Caki2 (cell line): ENCODE measurements at regions not wholly inside any gene's neighbourhood (a gene's known extent, or its start where the extent isn't known, plus 50 kb on each side); places are given as distances from the start of the nearest gene placed in this dataset.

Source experiments
- DNase-seq: peaks from one replicate; pipeline ENCODE4 v3.0.0-alpha.2; 2015; ENCODE audit warnings: low read depth
- in situ Hi-C: cut with HindIII; loops from 2 replicates; pipeline ENCODE4 v1.10.0; 2016; ENCODE audit warnings: low sequenced_read_pairs, low pct_unique_long_range_greater_than_20kb, mixed read lengths

DNA sequence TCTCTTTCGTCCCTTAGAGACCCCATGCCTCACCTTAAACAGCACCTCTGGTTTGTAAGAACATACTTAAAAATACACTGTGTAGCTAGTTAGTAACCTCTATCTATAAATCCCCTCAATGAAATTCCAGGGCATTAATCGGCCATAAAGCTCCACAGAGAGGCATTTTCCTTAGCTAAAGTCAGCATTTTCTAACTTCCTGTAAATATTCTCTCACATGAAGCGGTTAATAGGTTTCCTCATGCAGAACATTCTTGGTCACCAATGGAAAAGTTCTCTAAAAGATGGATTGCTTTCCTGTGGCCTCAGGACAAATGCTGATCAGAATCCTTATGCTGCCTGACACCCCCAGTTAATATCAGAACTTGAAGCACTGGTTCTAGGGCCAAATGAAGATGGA, 248.6 kb upstream of the BOD1L1 start:
- in situ Hi-C loops = no loop called here
- DNase-seq = no peak

DNA sequence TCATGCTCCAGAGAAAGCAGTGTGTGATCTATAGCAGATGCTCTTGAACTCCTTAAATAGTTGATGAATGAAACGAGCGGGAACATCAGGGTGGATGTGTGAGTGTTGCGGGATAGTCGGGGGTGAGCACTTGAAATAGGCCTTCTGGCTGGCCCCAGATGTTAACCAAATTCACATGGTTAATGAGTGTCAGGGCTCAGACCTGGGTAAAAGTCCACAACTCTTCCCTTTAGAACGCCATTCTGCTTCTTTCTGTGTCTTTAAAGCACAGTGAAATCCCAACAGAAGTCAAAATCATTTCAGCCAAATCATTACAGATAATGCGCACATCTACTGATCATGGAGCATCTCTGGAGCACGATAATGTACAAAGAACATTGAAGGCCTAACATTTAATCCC, 249.4 kb upstream of the BOD1L1 start:
- no peak for DNase-seq

DNA sequence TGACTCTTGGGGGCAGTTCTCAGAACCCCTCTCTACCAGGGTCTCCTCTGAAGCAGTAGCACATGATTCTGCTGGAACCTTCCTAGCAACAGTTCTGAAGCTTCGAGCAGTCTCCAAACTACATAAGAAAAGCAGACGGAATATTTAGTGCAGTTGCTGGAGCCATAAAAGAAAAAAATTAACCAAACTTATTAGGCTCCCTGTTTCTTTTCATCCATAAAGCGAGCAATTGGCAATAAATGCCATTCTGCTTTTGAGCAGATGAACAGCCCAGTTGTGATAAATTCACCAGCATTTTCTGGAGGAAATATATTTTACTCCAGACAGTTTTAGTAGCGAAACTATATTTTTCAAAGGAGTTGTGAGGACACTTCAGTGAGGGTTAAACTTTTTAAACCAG, 250.1 kb upstream of the BOD1L1 start:
- no peak for DNase-seq
- in situ Hi-C loops = no loop called here

More for the DNA sequence above, 249.4 kb upstream of the BOD1L1 start:
- in situ Hi-C loops = no loop called here

DNA sequence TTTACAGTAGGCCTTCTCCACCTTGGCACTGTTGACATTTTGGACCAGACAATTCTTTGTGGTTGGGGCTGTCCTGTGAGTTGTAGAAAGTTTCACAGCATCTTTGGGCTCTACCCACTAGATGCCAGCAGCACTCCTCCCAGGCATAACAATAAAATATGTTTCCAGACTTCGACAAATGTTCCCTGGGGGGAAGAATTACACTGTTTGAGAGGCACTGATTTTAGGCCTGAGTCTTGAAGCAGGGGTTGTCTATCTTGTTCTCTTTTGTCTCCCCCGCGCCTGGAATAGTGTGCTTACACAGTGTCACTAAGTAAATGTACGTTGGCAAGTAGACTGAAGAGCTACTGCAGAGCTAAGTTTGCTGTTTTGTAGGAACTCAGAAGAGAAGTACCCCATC, 254.4 kb upstream of the BOD1L1 start:
- no peak for DNase-seq
- in situ Hi-C loops = no loop called here

DNA sequence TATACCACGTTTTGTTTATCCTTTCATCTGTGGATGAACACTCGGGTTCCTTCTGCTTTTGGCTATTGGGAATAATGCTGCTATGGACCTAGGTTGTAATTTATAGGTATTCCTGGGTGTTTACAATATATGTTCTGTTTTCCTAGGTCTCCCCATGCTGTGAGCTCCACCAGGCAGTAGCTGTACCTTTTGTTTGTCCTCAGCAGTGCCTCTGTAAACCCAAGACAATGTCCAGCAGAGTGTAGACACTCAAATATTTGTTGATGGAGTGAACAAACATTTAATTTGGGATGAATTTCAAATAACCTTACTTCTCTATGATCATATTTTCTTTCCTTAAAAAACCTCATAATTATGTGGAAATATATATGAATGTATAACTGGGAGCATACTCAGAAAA, 259.5 kb upstream of the BOD1L1 start:
- DNase-seq = no peak
- in situ Hi-C loops = no loop called here

DNA sequence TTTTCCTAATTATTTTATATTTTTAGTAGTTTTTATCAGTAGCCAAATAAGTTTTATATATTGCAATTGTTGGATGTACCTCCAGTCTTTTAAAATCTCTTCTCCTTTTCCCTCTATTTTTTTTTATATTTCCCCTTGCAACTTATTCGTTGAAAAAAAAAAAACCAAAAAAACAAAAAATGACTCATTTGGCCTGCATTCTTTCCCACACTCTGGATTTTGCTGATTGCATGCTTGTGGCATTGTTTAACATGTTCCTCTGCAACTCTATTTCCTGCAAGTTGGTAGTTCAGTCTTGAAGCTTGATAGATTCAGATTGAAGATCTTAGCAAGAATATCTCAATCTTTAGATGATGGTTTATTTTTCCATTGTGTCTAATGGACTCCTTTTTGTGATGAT, 260.6 kb upstream of the BOD1L1 start:
- in situ Hi-C loops = no loop called here
- peak; percentile 65 for DNase-seq

DNA sequence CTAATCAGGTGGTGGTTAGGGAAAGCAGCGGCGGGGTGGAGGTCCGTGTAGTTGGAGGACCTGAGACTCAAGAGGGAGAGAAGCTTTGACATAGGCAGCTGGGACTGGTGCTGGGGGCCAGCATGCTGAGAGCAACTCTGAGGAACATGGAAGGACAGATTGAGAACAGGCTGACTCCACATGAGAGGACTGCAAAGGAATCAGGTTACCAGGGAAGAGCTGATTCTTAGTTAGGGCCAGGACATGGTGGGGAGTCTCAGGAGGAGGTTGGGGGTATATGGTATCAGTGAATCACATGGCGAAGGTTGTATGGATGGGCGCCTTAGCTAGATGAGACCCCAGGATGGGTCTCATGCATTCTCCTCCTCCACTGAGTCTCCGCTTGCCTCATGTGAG, 264.0 kb upstream of the BOD1L1 start:
- DNase-seq = peak; percentile 6
- in situ Hi-C loops = no loop called here

DNA sequence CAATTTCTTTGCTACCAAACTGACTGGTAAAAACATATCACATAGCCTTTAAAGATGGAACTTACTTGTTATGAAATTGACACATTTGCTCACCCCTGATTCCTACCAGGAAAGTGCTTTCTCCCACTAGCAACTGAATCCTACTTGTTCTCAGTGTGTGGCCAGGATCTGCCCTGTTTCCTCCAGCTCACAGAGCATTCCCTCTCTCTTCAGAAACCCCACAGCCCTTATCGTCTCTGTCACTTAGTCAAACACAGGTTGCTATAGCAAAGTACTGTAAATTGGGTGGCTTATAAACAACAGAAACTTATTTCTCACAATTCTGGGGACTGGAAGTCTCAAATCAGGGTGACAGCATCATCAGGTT, 265.2 kb upstream of the BOD1L1 start:
- in situ Hi-C loops = no loop called here
- no peak for DNase-seq

DNA sequence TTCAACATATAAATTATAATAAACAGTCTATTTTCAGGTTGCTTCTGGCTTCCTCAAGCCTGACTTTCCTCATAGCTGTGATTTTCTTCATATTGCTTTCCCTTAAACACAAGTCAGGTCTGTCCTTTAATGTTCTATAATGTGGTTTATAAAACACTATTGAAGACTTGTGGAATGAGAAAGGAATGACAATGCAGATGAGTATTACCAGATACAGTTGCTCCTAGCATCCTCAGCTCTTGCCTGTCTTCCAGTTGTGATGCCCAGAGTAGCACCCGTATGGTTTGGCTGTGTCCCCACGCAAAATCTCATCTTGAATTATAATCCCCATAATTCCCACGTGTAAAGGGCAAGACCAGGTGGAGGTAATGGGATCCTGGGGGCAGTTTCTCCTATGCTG, 265.7 kb upstream of the BOD1L1 start:
- no peak for DNase-seq
- in situ Hi-C loops = no loop called here

DNA sequence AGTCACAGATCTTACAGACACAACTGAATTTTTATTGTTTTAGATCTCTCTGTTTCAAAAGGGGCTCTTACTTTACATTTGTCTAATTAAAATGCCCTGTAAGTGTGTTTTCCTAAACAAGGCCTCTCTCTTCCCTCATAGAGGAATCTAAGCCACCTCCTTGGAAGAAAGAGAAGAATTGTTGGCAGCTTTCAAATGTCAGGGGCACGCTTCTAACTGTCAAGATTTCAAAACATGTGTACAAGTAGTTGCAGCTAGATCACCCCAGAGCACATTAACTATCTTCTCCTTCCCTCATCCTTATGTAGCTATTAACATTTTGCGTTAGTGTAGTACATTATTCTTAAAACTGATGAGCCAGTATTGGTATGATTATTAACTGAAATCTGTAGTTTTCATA, 266.5 kb upstream of the BOD1L1 start:
- no peak for DNase-seq
- in situ Hi-C loops = no loop called here

DNA sequence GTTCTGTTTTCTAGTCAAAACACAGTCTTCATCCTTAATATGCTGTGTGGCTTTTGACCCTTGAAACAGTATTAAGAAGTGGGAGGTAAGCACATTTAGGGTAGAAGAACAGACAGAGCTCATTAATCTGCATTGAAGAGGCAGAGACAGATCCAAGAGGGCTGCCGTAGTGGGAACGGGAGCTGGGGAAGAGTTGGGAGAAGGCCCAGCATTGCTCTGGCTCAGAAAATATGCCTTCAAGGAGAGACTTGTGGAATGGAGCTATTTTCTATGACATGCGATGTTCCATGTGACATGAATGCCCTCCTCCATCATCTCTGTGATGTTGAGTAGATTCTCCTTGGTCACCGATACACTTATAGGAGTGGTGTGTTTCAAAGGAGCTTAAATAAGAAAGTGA, 273.3 kb upstream of the BOD1L1 start:
- DNase-seq = no peak
- in situ Hi-C loops = no loop called here

DNA sequence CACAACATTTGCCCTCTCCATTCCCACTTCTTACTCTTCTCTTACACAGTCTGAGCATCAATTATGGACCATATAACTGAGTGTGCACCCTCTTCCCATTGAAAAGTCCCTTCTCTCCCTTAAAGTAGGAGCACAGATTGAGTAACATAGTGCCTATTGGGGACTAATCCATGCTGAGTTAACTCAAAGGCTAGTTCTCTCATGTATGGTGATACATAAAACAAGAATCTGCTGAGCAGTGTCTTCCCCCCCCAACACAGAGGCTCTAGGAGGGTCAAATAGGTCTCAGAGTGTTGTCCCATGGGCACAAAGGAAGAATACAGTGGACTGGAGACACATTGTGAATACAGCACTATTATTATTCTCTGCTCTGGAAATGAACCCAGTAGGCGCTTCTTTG, 274.6 kb upstream of the BOD1L1 start:
- in situ Hi-C loops = no loop called here
- no peak for DNase-seq

DNA sequence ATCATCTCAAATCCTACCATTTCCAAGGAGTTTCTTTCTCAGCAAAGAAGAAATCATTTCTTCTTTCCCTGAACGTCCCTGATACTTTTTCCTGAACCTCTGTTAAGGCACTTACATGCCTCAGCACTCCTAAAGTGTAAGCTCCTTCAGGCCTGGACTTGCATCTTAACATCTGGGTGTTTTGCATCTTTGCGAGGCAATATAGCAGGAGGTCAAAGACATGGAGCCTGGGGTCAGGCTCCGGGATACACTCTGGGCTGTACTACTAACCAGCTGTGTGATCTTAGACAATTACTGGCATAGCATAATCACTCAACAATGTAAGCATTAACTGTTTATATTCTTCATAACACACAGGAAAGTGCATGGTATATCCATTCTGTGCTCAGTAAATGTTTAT, 275.5 kb upstream of the BOD1L1 start:
- DNase-seq = no peak
- in situ Hi-C loops = no loop called here

DNA sequence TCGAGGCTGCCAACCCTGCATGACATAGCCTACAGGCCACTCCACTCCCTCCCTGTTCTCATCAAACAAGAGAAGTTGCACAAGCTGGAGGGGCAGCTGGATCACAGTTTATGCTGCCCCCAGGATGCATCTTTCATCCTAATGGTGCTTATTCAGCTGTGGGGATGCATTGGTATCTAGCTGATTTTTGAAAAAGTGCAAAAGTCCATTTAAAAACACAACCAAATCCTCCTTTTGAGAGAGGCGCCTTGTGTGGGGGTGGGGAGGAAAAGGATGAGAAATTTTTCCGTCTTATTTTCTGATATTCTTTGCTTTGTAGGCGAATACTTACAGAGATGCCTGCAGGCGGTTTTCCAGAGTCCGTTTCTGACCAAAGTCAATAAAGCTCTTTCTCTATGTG, 276.4 kb upstream of the BOD1L1 start:
- in situ Hi-C loops = no loop called here
- no peak for DNase-seq

DNA sequence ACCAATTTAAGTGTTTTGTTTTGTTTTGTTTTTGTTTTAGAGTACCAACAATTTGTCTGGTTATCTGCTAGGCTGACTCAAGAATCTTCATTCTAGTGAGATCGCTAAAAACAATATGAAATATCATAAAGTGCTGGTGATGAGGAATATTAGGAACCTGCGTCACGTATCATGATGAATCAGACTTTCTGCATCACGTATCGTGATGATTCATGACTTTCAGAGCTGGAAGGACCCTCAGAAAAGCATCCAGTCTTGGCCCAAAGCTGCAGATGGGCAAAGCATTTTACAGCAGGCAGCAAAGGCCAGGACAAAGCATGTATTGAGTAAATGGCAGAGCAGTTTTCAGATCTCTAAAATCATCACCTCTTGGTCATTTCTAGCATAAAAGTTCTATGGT, 278.0 kb upstream of the BOD1L1 start:
- in situ Hi-C loops = no loop called here
- DNase-seq = no peak

DNA sequence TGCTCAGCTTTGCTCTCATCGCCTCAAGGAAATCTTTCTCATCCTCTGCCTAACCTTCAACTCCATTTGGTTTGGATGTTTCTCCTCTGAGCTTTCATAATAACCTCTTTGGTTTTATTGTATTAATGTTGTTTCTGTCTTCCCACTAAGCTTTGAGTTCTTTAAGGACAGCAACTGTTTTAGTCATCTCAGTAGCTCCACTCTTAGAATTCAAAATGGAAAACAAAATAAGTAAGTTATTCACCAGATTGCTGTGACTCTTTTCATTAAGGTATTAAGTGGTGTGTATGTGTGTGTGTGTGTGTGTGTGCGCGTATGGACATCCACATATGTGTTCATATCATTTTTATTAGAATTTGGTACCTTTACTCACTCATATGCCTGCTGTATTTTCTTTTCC, 279.2 kb upstream of the BOD1L1 start:
- DNase-seq = no peak
- in situ Hi-C loops = no loop called here

DNA sequence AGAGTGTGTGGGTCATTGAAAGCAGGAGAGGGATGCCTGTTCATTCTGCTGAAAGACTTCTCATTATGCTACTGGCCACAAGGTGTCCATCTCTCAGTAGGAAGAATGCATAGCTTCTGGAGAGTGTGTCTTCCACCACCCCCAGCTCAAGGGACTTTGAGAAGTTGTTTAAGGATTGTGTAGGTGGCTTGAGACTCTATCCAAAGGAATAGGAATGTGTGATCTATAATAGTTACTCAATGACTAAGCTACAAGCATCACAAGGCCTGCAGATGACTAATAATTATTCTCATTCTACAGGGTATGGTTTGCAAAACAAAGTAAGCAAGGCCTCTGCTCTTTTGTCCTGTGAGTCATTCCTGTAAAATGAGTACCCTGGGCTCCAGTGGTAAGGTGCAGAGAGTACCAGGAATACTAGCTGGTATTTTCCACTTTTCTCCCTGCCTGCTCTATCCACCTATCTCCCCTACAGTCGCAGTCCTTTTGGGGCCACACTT, 279.8 kb upstream of the BOD1L1 start:
- in situ Hi-C loops = no loop called here
- DNase-seq = peak; percentile 94

DNA sequence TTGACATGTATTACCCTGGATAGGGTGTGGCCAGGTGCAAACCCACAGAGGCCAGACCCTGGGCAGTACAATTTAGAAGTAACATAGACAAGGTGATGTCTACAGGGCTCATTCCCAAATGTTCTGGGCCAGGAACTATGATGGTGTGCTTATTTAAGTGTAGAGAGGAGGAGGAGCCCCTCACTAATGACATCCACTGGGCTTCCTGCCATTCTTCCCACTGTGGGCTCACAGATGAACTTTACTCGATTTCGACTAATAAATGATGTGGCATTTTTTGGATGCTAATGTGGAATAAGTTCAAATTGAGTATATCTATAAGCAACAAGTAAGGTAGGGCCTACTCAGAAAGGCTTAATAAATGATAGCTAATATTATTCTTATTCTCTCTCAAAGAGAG, 280.9 kb upstream of the BOD1L1 start:
- in situ Hi-C loops = no loop called here
- no peak for DNase-seq

DNA sequence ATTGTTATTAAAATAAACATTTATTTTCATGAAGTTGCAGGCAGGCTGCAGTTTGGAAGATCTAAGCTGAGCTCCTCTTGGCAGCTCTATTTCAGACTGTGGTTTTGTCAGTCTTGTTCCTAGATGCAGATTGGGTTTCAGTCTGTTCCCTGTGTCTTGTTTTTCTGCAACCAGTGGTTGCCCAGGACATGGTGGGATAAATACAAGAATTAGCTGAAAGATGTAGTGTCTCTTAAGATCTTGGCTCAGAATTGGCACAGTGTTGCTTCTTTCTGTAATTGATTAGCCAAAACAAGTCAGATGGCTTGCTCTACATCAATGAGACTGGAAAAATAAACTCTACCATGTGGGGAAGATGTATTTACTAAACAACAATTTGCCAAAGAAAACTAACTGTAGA, 283.0 kb upstream of the BOD1L1 start:
- peak; percentile 42 for DNase-seq

DNA sequence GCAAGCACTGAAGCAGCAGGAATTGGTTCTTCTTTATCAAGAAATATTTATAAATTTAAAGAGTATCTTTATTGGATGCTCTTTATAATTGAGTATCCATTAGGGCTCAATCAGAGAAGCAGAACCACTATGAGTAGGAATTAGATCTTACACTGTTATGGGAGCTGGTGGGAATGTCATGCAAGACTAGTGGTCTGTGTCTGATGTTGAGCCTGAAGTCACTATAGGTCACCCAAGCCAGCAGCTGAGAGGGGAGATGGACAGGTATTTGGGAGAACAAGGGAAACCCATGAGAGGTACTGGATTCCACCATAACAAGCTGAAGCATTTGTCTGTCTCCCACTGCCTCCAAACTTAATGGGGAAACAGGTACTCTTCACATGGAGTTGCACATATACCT, 283.7 kb upstream of the BOD1L1 start:
- in situ Hi-C loops = no loop called here
- DNase-seq = peak; percentile 24

More for the DNA sequence above, 283.0 kb upstream of the BOD1L1 start:
- in situ Hi-C loops = no loop called here

DNA sequence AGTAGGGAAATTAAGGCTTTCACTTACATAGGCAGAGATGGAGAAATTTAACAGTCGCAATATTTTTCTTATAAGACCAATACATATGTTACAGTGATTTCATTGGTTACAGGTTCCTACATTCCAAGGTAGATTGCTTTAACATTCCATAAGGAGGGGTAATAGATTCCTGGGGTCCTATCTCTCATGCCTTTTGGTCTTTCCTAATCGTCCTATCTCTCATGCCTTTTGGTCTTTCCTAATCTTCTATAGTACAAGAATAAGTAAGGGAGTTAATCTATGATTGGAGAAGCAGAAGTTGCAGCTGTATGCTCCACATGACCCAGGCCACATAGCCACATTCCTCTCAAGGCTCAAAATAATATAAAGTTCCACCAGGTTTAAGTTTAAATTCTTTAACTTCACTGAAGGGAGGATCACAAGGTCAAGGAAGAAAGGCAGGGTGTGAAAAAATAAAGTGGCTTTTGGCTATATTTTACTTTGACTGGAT, 285.0 kb upstream of the BOD1L1 start:
- no peak for DNase-seq
- in situ Hi-C loops = no loop called here
